NT2/D1 (cell line): ENCODE measurements at regions not wholly inside any gene's neighbourhood (a gene's known extent, or its start where the extent isn't known, plus 50 kb on each side); places are given as distances from the start of the nearest gene placed in this dataset.

ENCODE experiments used
- DNase-seq: peaks from one replicate; pipeline ENCODE4 v3.0.0-alpha.2; 2011; ENCODE audit warnings: low read depth, low spot score
- H3K27me3 ChIP-seq: 2 replicates; pipeline ENCODE4 v1.6.0; 2011; ENCODE audit warnings: mild to moderate bottlenecking; ENCODE audit not compliant: insufficient read length, insufficient read depth
- H3K36me3 ChIP-seq: 2 replicates; pipeline ENCODE4 v1.6.1; 2011; ENCODE audit warnings: mild to moderate bottlenecking, low read length, mixed read lengths; ENCODE audit not compliant: insufficient read depth, insufficient read length
- H3K4me1 ChIP-seq: 2 replicates; pipeline ENCODE4 v1.5.1; 2011; ENCODE audit not compliant: insufficient read depth, insufficient read length
- H3K4me3 ChIP-seq: 2 replicates; pipeline ENCODE4 v1.5.1; 2011; ENCODE audit warnings: low read depth; ENCODE audit not compliant: insufficient read length
- H3K9ac ChIP-seq: 2 replicates; pipeline ENCODE4 v1.6.0; 2011; ENCODE audit warnings: low read depth; ENCODE audit not compliant: insufficient read length
- H3K9me3 ChIP-seq: 2 replicates; pipeline ENCODE4 v1.5.1; 2011; ENCODE audit warnings: mild to moderate bottlenecking, low read length; ENCODE audit not compliant: insufficient read depth
- SUZ12 ChIP-seq: IDR thresholded peaks from 2 replicates; pipeline ENCODE4 v1.6.1; 2011; ENCODE audit not compliant: insufficient read length, insufficient read depth; ENCODE audit errors: extremely low read depth
- YY1 ChIP-seq: IDR thresholded peaks from 2 replicates; pipeline ENCODE4 v1.6.1; 2011; ENCODE audit not compliant: insufficient read length, insufficient read depth
- ZNF274 ChIP-seq: IDR thresholded peaks from 2 replicates; pipeline ENCODE4 v1.6.1; 2011; ENCODE audit warnings: mild to moderate bottlenecking, low read depth, low read length

- Histone ChIP-seq H3K9ac (no peak overlapping the region), H3K4me3 (no peak overlapping the region), H3K36me3 (no peaks in the 10 kb centered on the region), H3K27me3 (no peaks in the 10 kb centered on the region), H3K4me1 (no peaks in the 10 kb centered on the region), H3K9me3 (no peaks in the 10 kb centered on the region)
- TF ChIP-seq SUZ12: no peak
- no peak for TF ChIP-seq YY1
- no peak for TF ChIP-seq ZNF274
- DNase-seq: no peak
Observed at GRCh38 chr18:73261243-73261642, 393.5 kb upstream of the NETO1 start.

GRCh38 chr18:73258375-73259087, 390.7 kb upstream of the NETO1 start:
- DNase-seq: no peak
- Histone ChIP-seq H3K9ac (no peak overlapping the region), H3K36me3 (no peaks in the 10 kb centered on the region), H3K4me1 (no peaks in the 10 kb centered on the region), H3K4me3 (no peak overlapping the region), H3K9me3 (no peaks in the 10 kb centered on the region), H3K27me3 (no peaks in the 10 kb centered on the region)
- TF ChIP-seq YY1: no peak
- no peak for TF ChIP-seq SUZ12
- no peak for TF ChIP-seq ZNF274

DNA sequence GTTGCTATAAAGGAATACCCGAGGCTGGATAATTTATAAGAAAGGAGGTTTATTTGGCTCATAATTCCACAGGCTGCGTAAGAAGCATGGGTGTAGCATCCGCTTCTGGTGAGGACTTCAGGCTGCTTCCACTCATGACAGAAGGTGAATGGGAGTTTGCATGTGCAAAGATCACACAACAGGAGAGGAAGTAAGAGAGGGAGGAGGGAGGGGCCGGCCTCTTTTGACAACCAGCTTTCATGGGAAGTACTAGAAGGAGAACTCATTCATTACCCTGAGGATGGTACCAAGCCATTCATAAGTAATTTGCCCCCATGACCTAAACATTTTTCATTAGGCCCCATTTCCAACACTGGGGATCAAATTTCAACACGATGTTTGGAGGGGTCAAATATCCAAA, 386.8 kb upstream of the NETO1 start:
- no peak overlapping the region for H3K4me3 ChIP-seq
- H3K9me3 ChIP-seq: no peaks in the 10 kb centered on the region
- no peaks in the 10 kb centered on the region for H3K4me1 ChIP-seq
- H3K27me3 ChIP-seq: no peaks in the 10 kb centered on the region
- H3K9ac ChIP-seq: no peak overlapping the region
- TF ChIP-seq SUZ12 (no peak), ZNF274 (no peak), YY1 (no peak)
- H3K36me3 ChIP-seq: no peaks in the 10 kb centered on the region
- no peak for DNase-seq

GRCh38 chr18:73249030-73249429, 381.2 kb upstream of the NETO1 start:
- Histone ChIP-seq H3K36me3 (no peaks in the 10 kb centered on the region), H3K4me3 (no peak overlapping the region), H3K4me1 (no peaks in the 10 kb centered on the region), H3K27me3 (no peaks in the 10 kb centered on the region), H3K9ac (no peak overlapping the region), H3K9me3 (no peaks in the 10 kb centered on the region)
- TF ChIP-seq ZNF274: no peak
- TF ChIP-seq YY1: no peak
- no peak for TF ChIP-seq SUZ12
- DNase-seq: no peak

- no peak for TF ChIP-seq SUZ12
Observed at GRCh38 chr18:73246763-73247162, 379.0 kb upstream of the NETO1 start.

GRCh38 chr18:73245345-73245744, 377.6 kb upstream of the NETO1 start:
- no peak for TF ChIP-seq SUZ12
- TF ChIP-seq ZNF274: no peak
- no peak for TF ChIP-seq YY1
- Histone ChIP-seq H3K36me3 (no peaks in the 10 kb centered on the region), H3K9me3 (no peaks in the 10 kb centered on the region), H3K9ac (no peak overlapping the region), H3K4me3 (no peak overlapping the region), H3K4me1 (no peaks in the 10 kb centered on the region), H3K27me3 (no peaks in the 10 kb centered on the region)
- peak; percentile 46 for DNase-seq

More at GRCh38 chr18:73246763-73247162, 379.0 kb upstream of the NETO1 start:
- DNase-seq: no peak
- Histone ChIP-seq H3K9me3 (no peaks in the 10 kb centered on the region), H3K9ac (no peak overlapping the region), H3K4me1 (no peaks in the 10 kb centered on the region), H3K4me3 (no peak overlapping the region), H3K27me3 (no peaks in the 10 kb centered on the region), H3K36me3 (no peaks in the 10 kb centered on the region)

DNA sequence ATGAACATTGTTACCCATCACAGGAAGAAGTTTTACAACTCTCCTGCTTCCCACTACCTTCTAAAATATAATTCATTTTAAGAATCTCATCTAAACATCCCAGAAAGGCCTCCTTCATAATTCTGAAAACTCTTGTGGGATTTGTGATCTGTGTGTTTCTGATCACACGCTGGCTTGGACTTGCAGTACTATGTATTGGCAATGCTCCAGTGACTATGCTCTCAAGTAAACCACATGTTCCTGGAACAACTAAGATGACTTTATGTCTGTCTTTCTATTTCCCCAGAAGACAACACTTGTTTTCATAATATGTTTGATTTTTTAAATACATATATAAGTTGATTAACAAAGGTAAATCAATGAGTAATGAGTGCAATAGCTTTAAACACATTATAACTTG, 376.6 kb upstream of the NETO1 start:
- no peak overlapping the region for H3K4me3 ChIP-seq
- no peak overlapping the region for H3K9ac ChIP-seq
- no peaks in the 10 kb centered on the region for H3K9me3 ChIP-seq
- DNase-seq: no peak
- no peak for TF ChIP-seq YY1
- H3K36me3 ChIP-seq: no peaks in the 10 kb centered on the region
- H3K4me1 ChIP-seq: no peaks in the 10 kb centered on the region
- no peaks in the 10 kb centered on the region for H3K27me3 ChIP-seq

- Histone ChIP-seq H3K4me1 (no peaks in the 10 kb centered on the region), H3K27me3 (no peaks in the 10 kb centered on the region), H3K9ac (no peak overlapping the region), H3K4me3 (no peak overlapping the region), H3K9me3 (no peaks in the 10 kb centered on the region), H3K36me3 (no peaks in the 10 kb centered on the region)
- no peak for TF ChIP-seq SUZ12
- TF ChIP-seq ZNF274: no peak
- no peak for TF ChIP-seq YY1
- no peak for DNase-seq
Observed at GRCh38 chr18:73240899-73241298, 373.1 kb upstream of the NETO1 start.
